A673 (cell line): ENCODE measurements at regions not wholly inside any gene's neighbourhood (a gene's known extent, or its start where the extent isn't known, plus 50 kb on each side); places are given as distances from the start of the nearest gene placed in this dataset.

Experiments
- EZH2 ChIP-seq: fragments of 200-600 bp; sonication (generic); IDR thresholded peaks from 2 replicates; pipeline ENCODE4 v1.6.1; 2017; ENCODE audit warnings: borderline replicate concordance, low read depth, mild to moderate bottlenecking, mixed read lengths, antibody characterized with exemption, low read length; ENCODE audit not compliant: poor library complexity, severe bottlenecking
- TF ChIP-seq, protein P1 (sequence below): fragments of 300-800, 200-600 bp; sonication (generic); conservative IDR thresholded peaks from 2 replicates; pipeline ENCODE4 v1.5.1; 2017; ENCODE audit warnings: low read depth, mild to moderate bottlenecking, antibody characterized with exemption, low read length, moderate library complexity, mixed read lengths

DNA sequence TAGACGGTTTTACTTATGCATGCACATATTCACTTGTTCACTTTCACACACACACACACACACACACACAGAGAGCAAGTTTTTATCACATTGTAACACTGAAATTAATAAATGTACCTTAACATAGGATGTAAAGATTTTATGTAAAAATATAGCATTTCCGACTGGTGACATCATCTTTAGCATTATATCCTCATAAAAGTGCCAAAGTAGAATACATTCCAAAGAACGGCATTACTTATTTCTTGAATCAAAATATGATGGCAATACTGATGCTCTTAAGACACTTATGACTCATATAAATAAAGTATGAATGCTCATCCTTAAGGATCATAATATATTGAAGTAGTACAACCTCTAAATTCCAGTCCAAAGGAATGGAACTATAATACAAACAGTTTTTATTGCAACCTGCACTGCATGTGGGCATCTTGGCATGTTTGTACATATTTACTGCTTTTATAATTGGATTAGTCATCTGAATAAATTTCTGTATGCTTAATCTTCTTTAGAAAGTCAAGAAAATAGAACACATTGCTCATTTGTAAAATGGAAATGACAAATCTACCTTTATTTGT is 290.0 kb upstream of the SEMA3A start:
- TF ChIP-seq, protein P1, sequence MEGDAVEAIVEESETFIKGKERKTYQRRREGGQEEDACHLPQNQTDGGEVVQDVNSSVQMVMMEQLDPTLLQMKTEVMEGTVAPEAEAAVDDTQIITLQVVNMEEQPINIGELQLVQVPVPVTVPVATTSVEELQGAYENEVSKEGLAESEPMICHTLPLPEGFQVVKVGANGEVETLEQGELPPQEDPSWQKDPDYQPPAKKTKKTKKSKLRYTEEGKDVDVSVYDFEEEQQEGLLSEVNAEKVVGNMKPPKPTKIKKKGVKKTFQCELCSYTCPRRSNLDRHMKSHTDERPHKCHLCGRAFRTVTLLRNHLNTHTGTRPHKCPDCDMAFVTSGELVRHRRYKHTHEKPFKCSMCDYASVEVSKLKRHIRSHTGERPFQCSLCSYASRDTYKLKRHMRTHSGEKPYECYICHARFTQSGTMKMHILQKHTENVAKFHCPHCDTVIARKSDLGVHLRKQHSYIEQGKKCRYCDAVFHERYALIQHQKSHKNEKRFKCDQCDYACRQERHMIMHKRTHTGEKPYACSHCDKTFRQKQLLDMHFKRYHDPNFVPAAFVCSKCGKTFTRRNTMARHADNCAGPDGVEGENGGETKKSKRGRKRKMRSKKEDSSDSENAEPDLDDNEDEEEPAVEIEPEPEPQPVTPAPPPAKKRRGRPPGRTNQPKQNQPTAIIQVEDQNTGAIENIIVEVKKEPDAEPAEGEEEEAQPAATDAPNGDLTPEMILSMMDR: no peak
- TF ChIP-seq EZH2: no peak
